ENCODE measurements at regions not wholly inside any gene's neighbourhood (a gene's known extent, or its start where the extent isn't known, plus 50 kb on each side); places are given as distances from the start of the nearest gene placed in this dataset.
"Not testable (repeated sequence)": the region's sequence is repeated elsewhere in the genome, so short reads cannot be mapped to it uniquely, and the experiment has no call there.

DNA sequence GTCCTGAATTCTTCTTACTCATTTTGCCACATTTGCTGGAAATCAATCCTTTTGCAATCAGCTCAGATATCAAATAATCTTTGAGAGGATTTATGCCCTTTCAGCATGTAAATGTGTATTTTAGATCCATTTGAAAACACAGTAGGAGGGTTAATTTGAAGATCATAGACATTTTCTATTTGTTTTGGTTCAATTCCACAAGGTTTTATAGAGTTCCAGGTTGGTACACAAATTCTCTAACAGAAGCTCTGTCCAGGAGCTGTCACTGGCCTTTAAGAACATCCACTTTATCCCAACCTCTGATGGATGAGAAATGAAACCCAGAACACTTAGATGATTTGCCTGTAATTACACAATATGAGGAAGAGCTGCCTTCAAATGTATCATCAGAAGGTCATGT, 157.3 kb upstream of the CHAC2 start:
- TF ChIP-seq, protein P1, sequence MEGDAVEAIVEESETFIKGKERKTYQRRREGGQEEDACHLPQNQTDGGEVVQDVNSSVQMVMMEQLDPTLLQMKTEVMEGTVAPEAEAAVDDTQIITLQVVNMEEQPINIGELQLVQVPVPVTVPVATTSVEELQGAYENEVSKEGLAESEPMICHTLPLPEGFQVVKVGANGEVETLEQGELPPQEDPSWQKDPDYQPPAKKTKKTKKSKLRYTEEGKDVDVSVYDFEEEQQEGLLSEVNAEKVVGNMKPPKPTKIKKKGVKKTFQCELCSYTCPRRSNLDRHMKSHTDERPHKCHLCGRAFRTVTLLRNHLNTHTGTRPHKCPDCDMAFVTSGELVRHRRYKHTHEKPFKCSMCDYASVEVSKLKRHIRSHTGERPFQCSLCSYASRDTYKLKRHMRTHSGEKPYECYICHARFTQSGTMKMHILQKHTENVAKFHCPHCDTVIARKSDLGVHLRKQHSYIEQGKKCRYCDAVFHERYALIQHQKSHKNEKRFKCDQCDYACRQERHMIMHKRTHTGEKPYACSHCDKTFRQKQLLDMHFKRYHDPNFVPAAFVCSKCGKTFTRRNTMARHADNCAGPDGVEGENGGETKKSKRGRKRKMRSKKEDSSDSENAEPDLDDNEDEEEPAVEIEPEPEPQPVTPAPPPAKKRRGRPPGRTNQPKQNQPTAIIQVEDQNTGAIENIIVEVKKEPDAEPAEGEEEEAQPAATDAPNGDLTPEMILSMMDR (IDR thresholded peaks at IDR 0.05; ENCODE audit: borderline replicate concordance, insufficient read depth, low read depth, low read length), result no peak
- no peak overlapping the region for H3K4me3 ChIP-seq (ENCODE audit: low read depth, low read length)

DNA sequence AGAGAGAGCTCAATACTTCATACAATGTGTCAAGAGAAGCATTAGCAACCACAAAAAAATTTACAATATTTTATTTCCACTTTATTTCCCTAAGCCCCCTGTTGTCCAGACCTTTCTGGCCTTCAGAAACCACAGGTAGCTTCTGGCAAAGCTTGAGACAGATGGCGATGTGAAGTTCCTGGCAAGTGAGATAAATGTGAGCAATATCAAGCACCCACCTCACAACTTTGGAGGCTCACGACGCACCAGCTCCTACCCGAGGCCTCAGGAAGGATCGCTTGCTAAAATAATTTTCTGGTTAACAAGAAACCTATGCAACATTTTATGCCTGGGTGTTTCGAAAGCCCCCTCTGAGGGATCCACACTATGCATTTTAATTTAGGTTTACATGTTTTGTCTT, 158.1 kb upstream of the CHAC2 start:
- H3K4me3 ChIP-seq (ENCODE audit: low read depth, low read length), result no peak overlapping the region
- TF ChIP-seq, protein P1 (IDR thresholded peaks at IDR 0.05; ENCODE audit: borderline replicate concordance, insufficient read depth, low read depth, low read length), result no peak

DNA sequence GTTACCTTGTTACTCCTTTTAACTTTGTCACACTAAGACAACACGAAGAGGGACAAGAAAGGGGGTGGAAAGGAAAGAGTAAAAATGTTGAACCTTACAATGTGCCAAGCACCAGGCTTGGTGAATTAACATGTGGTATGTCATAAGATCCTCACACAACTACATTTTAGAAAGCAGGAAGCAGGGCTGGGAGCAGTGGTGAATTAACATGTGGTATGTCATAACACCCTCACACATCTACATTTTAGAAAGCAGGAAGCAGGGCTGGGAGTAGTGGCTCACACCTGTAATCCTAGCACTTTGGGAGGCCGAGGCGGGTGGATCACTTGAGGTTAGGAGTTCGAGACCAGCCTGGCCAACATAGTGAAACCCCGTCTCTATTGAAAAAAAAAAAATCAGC, 159.3 kb upstream of the CHAC2 start:
- TF ChIP-seq, protein P1 (IDR thresholded peaks at IDR 0.05; ENCODE audit: borderline replicate concordance, insufficient read depth, low read depth, low read length), result no peak
- H3K4me3 ChIP-seq (ENCODE audit: low read depth, low read length), result no peak overlapping the region

DNA sequence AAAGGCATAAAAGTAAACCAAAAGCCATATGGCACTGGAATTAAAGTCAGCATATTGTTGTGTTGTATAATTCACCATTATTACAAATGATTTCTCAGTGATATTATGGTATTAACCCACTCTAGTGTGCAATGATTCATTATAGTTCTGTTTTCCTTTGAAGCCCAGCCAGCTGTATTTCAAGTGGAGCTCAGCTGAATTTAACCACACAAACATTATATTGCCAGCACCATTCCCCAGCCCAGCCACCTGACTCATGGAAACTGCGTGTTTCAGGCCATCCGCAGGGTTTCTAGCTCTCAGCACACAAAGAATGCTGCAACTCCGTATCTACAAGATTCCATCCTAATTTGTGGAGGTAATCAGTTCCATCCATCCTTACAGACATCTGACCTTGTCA, 166.8 kb upstream of the CHAC2 start:
- TF ChIP-seq, protein P1 (IDR thresholded peaks at IDR 0.05; ENCODE audit: borderline replicate concordance, insufficient read depth, low read depth, low read length), result no peak

DNA sequence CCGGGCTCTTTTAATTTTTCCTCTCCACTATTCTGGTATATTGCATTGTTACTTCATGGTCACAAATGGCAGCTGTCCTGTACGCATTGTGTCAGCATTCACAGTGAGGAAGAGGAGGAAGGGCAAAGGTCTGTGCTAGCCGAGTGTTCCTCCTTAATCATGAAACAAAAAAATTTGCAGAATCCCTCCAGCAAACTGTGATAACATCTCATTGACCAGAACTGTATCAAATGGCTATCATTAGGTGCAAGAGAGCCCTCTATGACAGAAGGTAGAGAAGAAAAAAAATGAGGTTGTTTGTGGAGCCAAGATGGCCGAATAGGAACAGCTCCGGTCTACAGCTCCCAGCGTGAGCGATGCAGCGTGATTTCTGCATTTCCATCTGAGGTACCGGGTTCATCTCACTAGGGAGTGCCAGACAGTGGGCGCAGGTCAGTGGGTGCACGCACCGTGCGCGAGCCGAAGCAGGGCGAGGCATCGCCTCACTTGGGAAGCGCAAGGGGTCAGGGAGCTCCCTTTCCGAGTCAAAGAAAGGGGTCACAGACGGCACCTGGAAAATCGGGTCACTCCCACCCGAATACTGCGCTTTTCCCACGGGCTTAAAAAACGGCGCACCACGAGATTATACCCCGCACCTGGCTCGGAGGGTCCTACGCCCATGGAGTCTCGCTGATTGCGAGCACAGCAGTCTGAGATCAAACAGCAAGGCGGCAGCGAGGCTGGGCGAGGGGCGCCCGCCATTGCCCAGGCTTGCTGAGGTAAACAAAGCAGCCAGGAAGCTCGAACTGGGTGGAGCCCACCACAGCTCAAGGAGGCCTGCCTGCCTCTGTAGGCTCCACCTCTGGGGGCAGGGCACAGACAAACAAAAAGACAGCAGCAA, 180.6 kb upstream of the CHAC2 start:
- H3K4me3 ChIP-seq (ENCODE audit: low read depth, low read length), result not testable (repeated sequence)

More for the DNA sequence above, 166.8 kb upstream of the CHAC2 start:
- H3K4me3 ChIP-seq (ENCODE audit: low read depth, low read length), result no peak overlapping the region

DNA sequence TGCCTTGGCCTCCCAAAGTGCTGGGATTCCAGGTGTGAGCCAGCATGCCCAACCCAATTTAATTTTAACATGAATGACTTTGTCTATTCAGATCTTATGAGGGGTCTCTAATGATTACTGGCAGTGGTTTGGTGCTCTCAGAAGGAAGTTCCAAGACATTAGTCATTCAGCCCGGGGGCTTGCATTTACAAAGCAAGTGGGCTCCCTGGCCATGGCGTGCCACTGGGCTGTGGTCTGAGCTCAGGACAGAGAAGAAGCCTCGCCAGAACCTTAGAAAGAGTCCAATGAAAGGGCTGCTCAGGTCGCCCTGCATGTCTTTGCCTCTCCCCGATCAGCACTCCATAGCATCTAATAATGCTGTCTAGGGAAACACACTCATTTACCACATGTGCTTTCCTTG, 182.6 kb upstream of the CHAC2 start:
- TF ChIP-seq, protein P1 (IDR thresholded peaks at IDR 0.05; ENCODE audit: borderline replicate concordance, insufficient read depth, low read depth, low read length), result no peak
- no peak overlapping the region for H3K4me3 ChIP-seq (ENCODE audit: low read depth, low read length)

DNA sequence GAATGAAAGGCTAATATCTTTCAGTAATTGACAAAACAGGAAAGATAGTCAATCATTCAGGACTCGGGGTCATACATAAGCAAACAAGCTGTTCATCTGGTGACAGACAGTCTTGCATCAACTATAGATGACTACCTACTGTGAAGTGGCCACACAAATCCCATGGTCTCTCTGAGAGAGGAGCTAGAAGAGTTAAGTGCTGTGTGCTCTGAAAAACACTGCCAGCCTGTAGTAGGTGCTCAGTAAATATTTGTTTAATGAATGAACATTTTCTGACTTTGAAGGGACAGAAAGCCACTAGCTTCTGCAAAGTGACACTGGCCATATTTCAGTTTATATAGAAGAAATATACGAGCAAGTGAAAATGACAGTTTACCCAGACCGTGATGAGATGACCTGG, 184.0 kb upstream of the CHAC2 start:
- TF ChIP-seq, protein P1 (IDR thresholded peaks at IDR 0.05; ENCODE audit: borderline replicate concordance, insufficient read depth, low read depth, low read length), result no peak
- no peak overlapping the region for H3K4me3 ChIP-seq (ENCODE audit: low read depth, low read length)
